Endothelial cell (in vitro differentiated cells): ENCODE measurements at regions not wholly inside any gene's neighbourhood (a gene's known extent, or its start where the extent isn't known, plus 50 kb on each side); places are given as distances from the start of the nearest gene placed in this dataset.
"Not testable (repeated sequence)": the region's sequence is repeated elsewhere in the genome, so short reads cannot be mapped to it uniquely, and the experiment has no call there.

Experiments used
- DNase-seq: peaks from one replicate; pipeline ENCODE4 v3.0.0; 2021; ENCODE audit warnings: low spot score
- H3K27ac Mint-ChIP-seq: one replicate; pipeline ENCODE4 v1.8.0; 2021; ENCODE audit warnings: mixed read lengths, inconsistent platforms; ENCODE audit not compliant: unreplicated experiment
- H3K27me3 Mint-ChIP-seq: one replicate; pipeline ENCODE4 v1.8.0; 2021; ENCODE audit warnings: mild to moderate bottlenecking, moderate library complexity, mixed read lengths, inconsistent platforms; ENCODE audit not compliant: unreplicated experiment
- H3K36me3 Mint-ChIP-seq: one replicate; pipeline ENCODE4 v1.8.0; 2021; ENCODE audit warnings: mild to moderate bottlenecking, low read depth, mixed read lengths, inconsistent platforms; ENCODE audit not compliant: unreplicated experiment
- H3K4me1 Mint-ChIP-seq: one replicate; pipeline ENCODE4 v1.8.0; 2021; ENCODE audit warnings: mild to moderate bottlenecking, mixed read lengths, inconsistent platforms; ENCODE audit not compliant: unreplicated experiment
- H3K4me3 Mint-ChIP-seq: one replicate; pipeline ENCODE4 v1.8.0; 2021; ENCODE audit warnings: mild to moderate bottlenecking, mixed read lengths, inconsistent platforms; ENCODE audit not compliant: unreplicated experiment
- H3K9me3 Mint-ChIP-seq: one replicate; pipeline ENCODE4 v1.8.0; 2021; ENCODE audit warnings: mixed read lengths, inconsistent platforms; ENCODE audit not compliant: unreplicated experiment
- TF ChIP-seq, protein P1 (sequence below): fragments of 200-600 bp; sonication (generic); IDR thresholded peaks from one replicate; pipeline ENCODE4 v1.5.0; 2021; ENCODE audit warnings: antibody characterized with exemption; ENCODE audit not compliant: unreplicated experiment

- H3K27me3 Mint-ChIP-seq: no peaks in the 10 kb centered on the region
- no peak for DNase-seq
- no peak overlapping the region for H3K4me3 Mint-ChIP-seq
- H3K27ac Mint-ChIP-seq: no peak overlapping the region
- no peaks in the 10 kb centered on the region for H3K4me1 Mint-ChIP-seq
- H3K9me3 Mint-ChIP-seq: no peaks in the 10 kb centered on the region
- TF ChIP-seq, protein P1, sequence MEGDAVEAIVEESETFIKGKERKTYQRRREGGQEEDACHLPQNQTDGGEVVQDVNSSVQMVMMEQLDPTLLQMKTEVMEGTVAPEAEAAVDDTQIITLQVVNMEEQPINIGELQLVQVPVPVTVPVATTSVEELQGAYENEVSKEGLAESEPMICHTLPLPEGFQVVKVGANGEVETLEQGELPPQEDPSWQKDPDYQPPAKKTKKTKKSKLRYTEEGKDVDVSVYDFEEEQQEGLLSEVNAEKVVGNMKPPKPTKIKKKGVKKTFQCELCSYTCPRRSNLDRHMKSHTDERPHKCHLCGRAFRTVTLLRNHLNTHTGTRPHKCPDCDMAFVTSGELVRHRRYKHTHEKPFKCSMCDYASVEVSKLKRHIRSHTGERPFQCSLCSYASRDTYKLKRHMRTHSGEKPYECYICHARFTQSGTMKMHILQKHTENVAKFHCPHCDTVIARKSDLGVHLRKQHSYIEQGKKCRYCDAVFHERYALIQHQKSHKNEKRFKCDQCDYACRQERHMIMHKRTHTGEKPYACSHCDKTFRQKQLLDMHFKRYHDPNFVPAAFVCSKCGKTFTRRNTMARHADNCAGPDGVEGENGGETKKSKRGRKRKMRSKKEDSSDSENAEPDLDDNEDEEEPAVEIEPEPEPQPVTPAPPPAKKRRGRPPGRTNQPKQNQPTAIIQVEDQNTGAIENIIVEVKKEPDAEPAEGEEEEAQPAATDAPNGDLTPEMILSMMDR: no peak
- H3K36me3 Mint-ChIP-seq: no peaks in the 10 kb centered on the region
Measured at GRCh38 chr1:196009362-196009761, 598.9 kb downstream of the KCNT2 start.

DNA sequence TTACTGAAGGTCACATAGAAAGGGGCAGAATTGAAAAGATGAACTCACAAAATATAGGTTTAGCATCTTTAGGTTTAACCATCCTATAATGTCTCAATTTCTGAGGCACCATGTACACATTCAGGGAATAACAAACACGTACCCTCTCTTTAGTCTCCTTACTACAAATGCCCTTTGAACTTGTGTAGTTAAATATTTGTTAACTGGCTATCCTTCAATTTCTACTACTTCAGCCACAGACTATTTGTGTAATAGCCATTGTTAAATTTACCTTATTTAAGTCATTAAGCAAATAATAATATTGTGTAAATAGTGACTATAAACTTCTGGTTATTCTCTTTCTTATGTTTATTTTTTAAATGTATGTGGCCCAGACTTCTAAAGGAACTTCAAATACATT, 600.5 kb downstream of the KCNT2 start:
- no peak for DNase-seq
- Mint-ChIP-seq H3K4me1 (no peaks in the 10 kb centered on the region), H3K9me3 (no peaks in the 10 kb centered on the region), H3K36me3 (no peaks in the 10 kb centered on the region), H3K27me3 (peaks cover 1% of the 10 kb centered on the region), H3K4me3 (no peak overlapping the region), H3K27ac (no peak overlapping the region)
- TF ChIP-seq, protein P1: no peak

DNA sequence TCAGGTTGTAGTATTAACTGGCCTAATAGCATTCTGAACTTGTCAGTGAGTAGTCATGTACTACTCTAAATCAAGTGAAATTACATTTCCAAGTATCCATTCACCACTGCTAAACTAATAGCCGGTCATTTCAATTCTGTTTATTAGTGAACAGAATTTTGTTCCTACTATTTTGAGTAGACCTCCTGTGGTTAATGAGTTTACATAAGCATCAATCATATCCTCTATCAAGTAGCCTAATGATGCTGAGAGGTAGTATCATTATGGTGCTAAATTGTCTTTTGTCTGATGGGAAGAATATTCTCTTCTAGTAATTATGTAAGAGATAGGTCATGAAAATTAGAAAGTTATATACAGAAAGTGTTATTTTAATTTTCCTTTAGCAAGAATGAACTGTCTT, 602.8 kb downstream of the KCNT2 start:
- H3K27ac Mint-ChIP-seq: no peak overlapping the region
- no peak overlapping the region for H3K4me3 Mint-ChIP-seq
- H3K36me3 Mint-ChIP-seq: no peaks in the 10 kb centered on the region
- no peaks in the 10 kb centered on the region for H3K9me3 Mint-ChIP-seq
- H3K27me3 Mint-ChIP-seq: peaks cover 1% of the 10 kb centered on the region
- DNase-seq: no peak
- TF ChIP-seq, protein P1: no peak
- no peaks in the 10 kb centered on the region for H3K4me1 Mint-ChIP-seq

- not testable (repeated sequence) for H3K9me3 Mint-ChIP-seq, DNase-seq, H3K27ac Mint-ChIP-seq, H3K4me1 Mint-ChIP-seq, H3K27me3 Mint-ChIP-seq, H3K36me3 Mint-ChIP-seq, H3K4me3 Mint-ChIP-seq
Measured at GRCh38 chr1:196004388-196004787, 603.9 kb downstream of the KCNT2 start.

DNA sequence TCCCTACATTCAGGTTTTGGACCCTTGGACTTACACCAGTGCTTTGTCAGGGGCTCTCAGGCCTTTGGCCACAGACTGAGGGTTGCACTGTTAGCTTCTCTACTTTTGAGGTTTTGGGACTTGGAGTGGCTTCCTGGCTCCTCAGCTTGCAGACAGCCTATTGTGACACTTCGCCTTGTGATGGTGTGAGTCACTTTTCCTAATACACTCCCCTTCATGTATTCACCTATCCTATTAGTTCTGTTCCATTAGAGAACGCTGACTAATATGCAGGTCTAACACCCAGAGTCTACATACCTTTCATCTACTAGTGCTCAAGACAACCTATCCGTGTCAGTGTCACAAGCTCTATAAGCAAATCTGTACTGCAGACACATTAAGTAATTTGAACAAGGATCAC, 605.3 kb downstream of the KCNT2 start:
- peaks cover 1% of the 10 kb centered on the region for H3K27me3 Mint-ChIP-seq
- DNase-seq: no peak
- H3K4me3 Mint-ChIP-seq: no peak overlapping the region
- H3K4me1 Mint-ChIP-seq: no peaks in the 10 kb centered on the region
- H3K36me3 Mint-ChIP-seq: no peaks in the 10 kb centered on the region
- H3K27ac Mint-ChIP-seq: no peak overlapping the region
- TF ChIP-seq, protein P1: no peak
- no peaks in the 10 kb centered on the region for H3K9me3 Mint-ChIP-seq

DNA sequence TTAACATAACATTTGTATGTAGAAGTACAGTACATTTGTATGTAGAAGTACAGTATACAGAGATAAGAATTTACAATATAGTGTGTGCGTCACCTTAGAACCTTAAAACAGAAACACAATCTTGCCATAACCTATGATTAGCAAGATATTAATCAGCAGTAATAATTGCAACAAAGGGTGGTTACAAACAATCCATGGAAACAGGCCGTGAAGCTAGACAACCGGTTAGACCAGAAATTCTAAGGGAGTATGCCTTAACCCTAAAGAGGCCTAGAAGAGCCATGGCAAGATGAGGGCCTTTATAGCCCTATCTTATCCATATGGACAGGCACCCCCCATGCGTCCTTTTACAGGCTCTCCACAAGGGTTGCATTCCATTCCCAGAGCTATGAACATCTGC, 605.9 kb downstream of the KCNT2 start:
- not testable (repeated sequence) for DNase-seq, H3K27ac Mint-ChIP-seq, H3K36me3 Mint-ChIP-seq, H3K4me1 Mint-ChIP-seq, H3K27me3 Mint-ChIP-seq, H3K4me3 Mint-ChIP-seq, H3K9me3 Mint-ChIP-seq
